GM12892 (cell line): ENCODE measurements at regions not wholly inside any gene's neighbourhood (a gene's known extent, or its start where the extent isn't known, plus 50 kb on each side); places are given as distances from the start of the nearest gene placed in this dataset.

Source experiments
- DNase-seq: peaks from one replicate; pipeline ENCODE4 v3.0.0; 2011; ENCODE audit not compliant: insufficient read length
- FAIRE-seq: peaks from 2 replicates; lab custom pipeline; 2011; peaks lifted over from hg19 to GRCh38; lab: Jason Lieb, UNC
- POLR2A ChIP-seq: IDR thresholded peaks from 2 replicates; pipeline ENCODE4 v1.6.1; 2011; ENCODE audit warnings: low read depth, low read length, control low read depth
- POLR2AphosphoS5 ChIP-seq: IDR thresholded peaks from 2 replicates; pipeline ENCODE4 v1.6.1; 2011; ENCODE audit warnings: low read depth, low read length, control low read depth
- TAF1 ChIP-seq: IDR thresholded peaks from 2 replicates; pipeline ENCODE4 v1.6.1; 2011; ENCODE audit warnings: low read depth, mild to moderate bottlenecking, control low read depth, low read length, borderline replicate concordance

GRCh38 chr12:58819345-58819744 lies 101.0 kb downstream of the LRIG3 start:
- no peak for FAIRE-seq
- DNase-seq, result no peak
- TF ChIP-seq POLR2AphosphoS5 (no peak), TAF1 (no peak), POLR2A (no peak)

- no peak for TF ChIP-seq TAF1
- TF ChIP-seq POLR2A, result no peak
- TF ChIP-seq POLR2AphosphoS5, result no peak
- no peak for FAIRE-seq
Observed at GRCh38 chr12:58819985-58820384, 100.3 kb downstream of the LRIG3 start.

More at GRCh38 chr12:58819985-58820384, 100.3 kb downstream of the LRIG3 start:
- DNase-seq, result no peak
